Fibroblast of villous mesenchyme (primary cell): ENCODE measurements at regions not wholly inside any gene's neighbourhood (a gene's known extent, or its start where the extent isn't known, plus 50 kb on each side); places are given as distances from the start of the nearest gene placed in this dataset.

Experiments used
- DNase-seq: peaks from one replicate; pipeline ENCODE4 v3.0.0-alpha.2; 2010; ENCODE audit warnings: low read depth
- H3K4me3 ChIP-seq: 2 replicates; pipeline ENCODE4 v1.5.1; 2011; ENCODE audit warnings: low read depth, mild to moderate bottlenecking, low read length
- TF ChIP-seq, protein P1 (sequence below): IDR thresholded peaks from 2 replicates; pipeline ENCODE4 v1.5.1; 2012; ENCODE audit warnings: low read depth, mild to moderate bottlenecking, low read length; ENCODE audit not compliant: insufficient read depth

DNA sequence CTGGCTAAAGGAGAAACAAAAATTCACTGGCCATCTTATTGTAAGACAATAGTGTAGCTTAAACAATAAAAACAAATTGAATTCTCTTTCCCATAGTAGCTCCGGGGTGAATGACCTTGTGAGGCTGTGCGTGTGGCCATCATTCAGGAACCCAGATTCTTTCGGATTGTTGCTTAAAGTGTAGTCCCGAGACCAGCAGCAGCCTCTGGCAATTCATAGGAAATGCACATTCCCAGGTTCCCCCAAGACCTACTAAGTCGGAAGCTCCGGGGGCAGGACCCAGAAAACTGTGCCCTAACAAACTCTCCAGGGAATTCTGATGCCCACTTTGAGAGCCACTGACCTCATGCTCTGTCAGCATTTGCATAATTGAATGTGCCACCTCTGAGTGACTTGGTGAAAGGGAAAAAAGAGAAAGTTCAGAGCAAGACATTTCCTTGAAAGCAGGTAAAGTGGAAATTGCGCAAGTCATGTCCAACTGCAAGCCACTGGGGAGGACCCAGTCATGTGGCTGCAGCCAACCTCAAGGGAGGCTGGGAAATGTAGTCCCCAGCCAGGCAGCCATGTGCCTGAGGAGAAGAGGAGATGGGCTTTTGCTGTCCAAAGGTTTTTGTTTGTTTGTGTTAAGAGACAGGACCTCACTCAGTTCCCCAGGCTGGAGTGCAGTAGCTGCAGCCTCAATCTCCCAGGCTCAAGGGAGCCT is 50.7 kb upstream of the PNMA8B start:
- peak; percentile 37 for DNase-seq
- H3K4me3 ChIP-seq = peak overlapping the region; percentile 27
- TF ChIP-seq, protein P1, sequence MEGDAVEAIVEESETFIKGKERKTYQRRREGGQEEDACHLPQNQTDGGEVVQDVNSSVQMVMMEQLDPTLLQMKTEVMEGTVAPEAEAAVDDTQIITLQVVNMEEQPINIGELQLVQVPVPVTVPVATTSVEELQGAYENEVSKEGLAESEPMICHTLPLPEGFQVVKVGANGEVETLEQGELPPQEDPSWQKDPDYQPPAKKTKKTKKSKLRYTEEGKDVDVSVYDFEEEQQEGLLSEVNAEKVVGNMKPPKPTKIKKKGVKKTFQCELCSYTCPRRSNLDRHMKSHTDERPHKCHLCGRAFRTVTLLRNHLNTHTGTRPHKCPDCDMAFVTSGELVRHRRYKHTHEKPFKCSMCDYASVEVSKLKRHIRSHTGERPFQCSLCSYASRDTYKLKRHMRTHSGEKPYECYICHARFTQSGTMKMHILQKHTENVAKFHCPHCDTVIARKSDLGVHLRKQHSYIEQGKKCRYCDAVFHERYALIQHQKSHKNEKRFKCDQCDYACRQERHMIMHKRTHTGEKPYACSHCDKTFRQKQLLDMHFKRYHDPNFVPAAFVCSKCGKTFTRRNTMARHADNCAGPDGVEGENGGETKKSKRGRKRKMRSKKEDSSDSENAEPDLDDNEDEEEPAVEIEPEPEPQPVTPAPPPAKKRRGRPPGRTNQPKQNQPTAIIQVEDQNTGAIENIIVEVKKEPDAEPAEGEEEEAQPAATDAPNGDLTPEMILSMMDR = no peak

GRCh38 chr19:46550684-46551083 is 50.4 kb upstream of the CALM3 start:
- no peak overlapping the region for H3K4me3 ChIP-seq
- TF ChIP-seq, protein P1 = no peak
- DNase-seq = no peak

DNA sequence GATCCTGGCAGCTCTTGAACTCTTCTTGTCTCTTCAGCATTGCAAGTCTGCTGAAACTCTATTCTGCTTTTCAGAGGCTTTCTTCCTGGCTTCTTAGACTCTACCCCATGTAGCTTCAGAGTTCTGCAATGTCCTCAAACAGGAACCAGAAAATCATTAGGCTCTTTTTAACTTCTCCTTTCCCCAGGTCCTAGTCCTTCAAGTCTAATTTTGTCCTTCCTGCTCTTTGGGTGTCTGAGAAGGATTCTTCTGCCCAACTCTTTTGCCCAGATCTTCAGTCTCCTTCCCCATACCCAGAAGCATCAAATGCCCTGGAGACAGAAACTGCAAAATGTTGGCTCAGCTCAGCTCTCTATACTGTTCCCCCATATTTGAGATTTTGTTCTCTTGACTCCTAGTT is 50.0 kb upstream of the CALM3 start:
- no peak overlapping the region for H3K4me3 ChIP-seq
- TF ChIP-seq, protein P1 = no peak
- no peak for DNase-seq
